ENCODE measurements at regions not wholly inside any gene's neighbourhood (a gene's known extent, or its start where the extent isn't known, plus 50 kb on each side); places are given as distances from the start of the nearest gene placed in this dataset.

DNA sequence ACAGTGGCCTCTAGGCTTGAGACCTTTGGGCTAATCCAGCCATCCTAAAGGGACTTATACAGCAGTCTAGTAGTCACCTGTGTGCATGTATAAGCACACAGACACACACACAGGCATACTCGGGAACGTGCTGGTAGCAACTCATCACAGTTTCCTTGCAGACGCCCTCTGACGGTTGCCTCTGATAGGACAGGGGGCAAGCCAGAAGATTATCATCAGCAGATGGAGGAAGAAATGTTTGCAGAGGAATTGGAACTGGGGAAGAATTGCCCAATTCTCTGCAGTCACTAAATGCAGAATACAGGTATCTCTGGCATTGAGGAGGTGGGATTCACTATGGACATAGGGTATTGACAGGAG lies 222.2 kb downstream of the C1orf94 start:
- H3K9me3 Mint-ChIP-seq: no peaks in the 10 kb centered on the region
- Histone ChIP-seq H3K4me3 (ENCODE audit: low read length in 2 of 2) (no peak overlapping the region), H3K9me3 (ENCODE audit: control insufficient read depth in 1 of 2, low read length in 2 of 2) (no peaks in the 10 kb centered on the region), H3K27ac (ENCODE audit: low read depth, low read length) (no peak overlapping the region), H3K36me3 (ENCODE audit: insufficient read depth, low read length) (no peaks in the 10 kb centered on the region), H3K27me3 (ENCODE audit: insufficient read depth, low read length) (no peaks in the 10 kb centered on the region), H3K4me1 (ENCODE audit: insufficient read depth, low read length) (no peaks in the 10 kb centered on the region)
- no peaks in the 10 kb centered on the region for H3K36me3 Mint-ChIP-seq
- H3K4me1 Mint-ChIP-seq: no peaks in the 10 kb centered on the region
- no peak overlapping the region for H3K4me3 Mint-ChIP-seq
- intact Hi-C loops (cut with micrococcal nuclease): no loop called here
- H3K27me3 Mint-ChIP-seq: peaks cover 4 to 6% of the 10 kb centered on the region in 2 donors
- H3K27ac Mint-ChIP-seq: no peak overlapping the region
- CTCF ChIA-PET (ENCODE audit: partially characterized antibody): no interaction called here
- no peak for DNase-seq
- POLR2A ChIA-PET (ENCODE audit: partially characterized antibody): no interaction called here

DNA sequence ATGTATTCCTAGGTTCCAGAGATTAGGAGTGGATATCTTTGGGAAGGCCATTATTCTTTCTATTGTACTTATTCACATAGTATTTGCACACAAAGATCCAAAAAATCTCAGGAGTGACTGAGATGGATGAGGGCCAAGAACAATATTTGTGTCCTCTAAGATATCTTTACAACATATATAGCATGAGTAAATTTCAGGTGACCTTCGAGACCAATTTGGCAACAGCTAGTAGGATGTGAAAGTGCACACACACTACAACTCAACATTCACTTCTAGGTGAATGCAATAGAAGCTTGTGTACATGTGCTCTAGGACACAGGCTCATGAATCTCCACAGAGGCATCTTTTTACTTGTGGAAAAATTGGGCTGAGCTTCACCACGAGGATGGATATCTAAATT lies 224.0 kb downstream of the C1orf94 start:
- ChIA-PET POLR2A (ENCODE audit: partially characterized antibody) (no interaction called here), CTCF (ENCODE audit: partially characterized antibody) (no interaction called here)
- Mint-ChIP-seq H3K36me3 (no peaks in the 10 kb centered on the region), H3K4me3 (no peak overlapping the region), H3K4me1 (no peaks in the 10 kb centered on the region), H3K27me3 (peaks cover 4 to 6% of the 10 kb centered on the region in 2 donors), H3K27ac (no peak overlapping the region), H3K9me3 (peaks cover 0 to 3% (median 0%) of the 10 kb centered on the region in 8 donors)
- Histone ChIP-seq H3K4me3 (ENCODE audit: low read length in 2 of 2) (no peak overlapping the region), H3K27ac (ENCODE audit: low read depth, low read length) (no peak overlapping the region), H3K9me3 (ENCODE audit: control insufficient read depth in 1 of 2, low read length in 2 of 2) (no peaks in the 10 kb centered on the region), H3K27me3 (ENCODE audit: insufficient read depth, low read length) (no peaks in the 10 kb centered on the region), H3K36me3 (ENCODE audit: insufficient read depth, low read length) (no peaks in the 10 kb centered on the region), H3K4me1 (ENCODE audit: insufficient read depth, low read length) (no peaks in the 10 kb centered on the region)
- intact Hi-C loops (cut with micrococcal nuclease): no loop called here
- no peak for DNase-seq

DNA sequence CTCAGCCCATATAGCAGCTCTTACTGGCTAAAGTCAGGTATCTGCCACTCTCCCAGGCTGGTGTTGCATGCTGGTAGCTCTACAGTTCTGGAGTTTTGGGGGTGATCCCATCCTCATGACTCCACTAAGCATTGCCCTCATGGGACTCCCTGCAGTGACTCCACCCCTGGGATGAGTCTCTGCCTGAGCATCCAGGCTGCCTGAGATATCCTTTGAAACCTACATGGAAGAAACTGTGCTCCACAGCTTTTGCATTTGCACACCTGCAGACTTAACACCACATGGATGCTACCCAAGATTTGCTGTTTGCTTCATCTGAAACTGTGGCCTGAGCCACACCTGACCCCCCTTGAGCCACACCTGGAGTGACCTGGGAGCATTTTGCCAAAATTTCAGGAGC lies 226.4 kb downstream of the C1orf94 start:
- POLR2A ChIA-PET (ENCODE audit: partially characterized antibody): no interaction called here
- Histone ChIP-seq H3K27me3 (ENCODE audit: insufficient read depth, low read length) (no peaks in the 10 kb centered on the region), H3K4me1 (ENCODE audit: insufficient read depth, low read length) (no peaks in the 10 kb centered on the region), H3K9me3 (ENCODE audit: control insufficient read depth in 1 of 2, low read length in 2 of 2) (no peaks in the 10 kb centered on the region), H3K4me3 (ENCODE audit: low read length in 2 of 2) (no peak overlapping the region), H3K27ac (ENCODE audit: low read depth, low read length) (no peak overlapping the region), H3K36me3 (ENCODE audit: insufficient read depth, low read length) (no peaks in the 10 kb centered on the region)
- CTCF ChIA-PET (ENCODE audit: partially characterized antibody): no interaction called here
- no peak for DNase-seq
- H3K9me3 Mint-ChIP-seq: peaks cover 0 to 3% (median 0%) of the 10 kb centered on the region in 8 donors
- no peak overlapping the region for H3K4me3 Mint-ChIP-seq
- no peaks in the 10 kb centered on the region for H3K36me3 Mint-ChIP-seq
- no peak overlapping the region for H3K27ac Mint-ChIP-seq
- H3K4me1 Mint-ChIP-seq: no peaks in the 10 kb centered on the region
- H3K27me3 Mint-ChIP-seq: peaks cover 4 to 6% of the 10 kb centered on the region in 2 donors
- intact Hi-C loops (cut with micrococcal nuclease): no loop called here

DNA sequence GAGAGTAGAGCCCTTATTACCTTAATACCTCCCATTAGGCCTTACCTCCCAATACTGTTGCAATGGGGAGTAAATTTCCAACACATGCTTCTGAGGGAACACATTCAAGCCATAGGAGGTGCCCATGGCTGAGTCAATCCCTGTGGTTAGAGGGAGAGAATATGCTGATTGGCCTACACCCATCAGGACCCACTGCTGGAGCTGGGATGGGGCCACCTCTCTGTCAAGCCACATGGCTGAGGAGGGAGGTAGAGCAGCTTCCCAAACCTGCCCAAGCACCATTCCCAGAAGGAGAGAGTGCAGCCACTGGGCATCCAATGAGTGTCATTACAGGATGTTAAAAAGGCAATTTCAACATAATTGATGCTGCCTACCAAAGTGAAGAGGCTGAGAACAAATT lies 228.1 kb downstream of the C1orf94 start:
- Mint-ChIP-seq H3K9me3 (peaks cover 0 to 3% (median 0%) of the 10 kb centered on the region in 8 donors), H3K4me1 (no peaks in the 10 kb centered on the region), H3K27ac (no peak overlapping the region), H3K27me3 (peaks cover 0 to 6% of the 10 kb centered on the region in 2 donors), H3K4me3 (no peak overlapping the region), H3K36me3 (no peaks in the 10 kb centered on the region)
- no peak for DNase-seq
- no peaks in the 10 kb centered on the region for H3K36me3 ChIP-seq (ENCODE audit: insufficient read depth, low read length)
- no peak overlapping the region for H3K27ac ChIP-seq (ENCODE audit: low read depth, low read length)
- ChIA-PET POLR2A (ENCODE audit: partially characterized antibody) (no interaction called here), CTCF (ENCODE audit: partially characterized antibody) (no interaction called here)
- no peaks in the 10 kb centered on the region for H3K27me3 ChIP-seq (ENCODE audit: insufficient read depth, low read length)
- H3K4me1 ChIP-seq (ENCODE audit: insufficient read depth, low read length): no peaks in the 10 kb centered on the region
- no peaks in the 10 kb centered on the region for H3K9me3 ChIP-seq (ENCODE audit: control insufficient read depth in 1 of 2, low read length in 2 of 2)
- intact Hi-C loops (cut with micrococcal nuclease): no loop called here
- H3K4me3 ChIP-seq (ENCODE audit: low read length in 2 of 2): no peak overlapping the region

DNA sequence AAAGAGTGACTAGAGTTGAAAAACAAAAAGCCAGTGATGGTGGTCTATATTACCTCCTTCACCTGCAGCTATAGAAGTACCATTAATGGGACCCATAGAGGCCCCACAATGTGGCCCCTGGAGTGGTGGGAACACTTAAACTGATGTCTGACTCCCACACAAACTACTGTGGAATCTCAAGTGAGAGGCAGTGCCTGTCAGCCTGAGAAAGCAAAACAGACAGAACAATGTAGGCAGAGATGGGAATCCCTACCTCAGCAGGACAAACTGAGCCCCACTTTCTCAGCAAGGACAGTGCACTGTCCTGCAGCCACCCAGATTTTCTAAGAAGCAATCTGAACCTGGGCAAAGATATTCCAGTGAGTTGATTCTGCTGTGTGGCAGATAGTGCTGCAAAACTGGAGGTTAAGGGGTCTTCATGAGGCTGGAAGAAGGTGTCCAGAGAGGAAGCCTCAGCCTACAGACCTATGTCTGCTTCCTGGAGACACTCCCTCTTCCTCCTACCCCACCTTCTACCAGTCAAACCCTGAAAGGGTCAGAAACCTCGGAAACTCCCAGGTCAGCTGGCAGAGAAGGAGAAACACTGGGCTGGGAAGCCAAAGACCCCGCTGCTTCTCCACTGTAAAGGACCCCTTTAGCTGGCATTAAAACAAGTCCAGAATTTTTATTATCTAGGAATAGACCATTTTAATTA lies 228.7 kb downstream of the C1orf94 start:
- Histone ChIP-seq H3K27me3 (ENCODE audit: insufficient read depth, low read length) (no peaks in the 10 kb centered on the region), H3K36me3 (ENCODE audit: insufficient read depth, low read length) (no peaks in the 10 kb centered on the region), H3K9me3 (ENCODE audit: control insufficient read depth in 1 of 2, low read length in 2 of 2) (no peaks in the 10 kb centered on the region), H3K27ac (ENCODE audit: low read depth, low read length) (no peak overlapping the region), H3K4me3 (ENCODE audit: low read length in 2 of 2) (no peak overlapping the region), H3K4me1 (ENCODE audit: insufficient read depth, low read length) (no peaks in the 10 kb centered on the region)
- ChIA-PET CTCF (ENCODE audit: partially characterized antibody) (no interaction called here), POLR2A (ENCODE audit: partially characterized antibody) (no interaction called here)
- intact Hi-C loops (cut with micrococcal nuclease): no loop called here
- Mint-ChIP-seq H3K27me3 (peaks cover 0 to 4% of the 10 kb centered on the region in 2 donors), H3K36me3 (no peaks in the 10 kb centered on the region), H3K9me3 (peaks cover 0 to 3% (median 0%) of the 10 kb centered on the region in 8 donors), H3K27ac (no peak overlapping the region), H3K4me1 (no peaks in the 10 kb centered on the region), H3K4me3 (no peak overlapping the region)
- DNase-seq: no peak

DNA sequence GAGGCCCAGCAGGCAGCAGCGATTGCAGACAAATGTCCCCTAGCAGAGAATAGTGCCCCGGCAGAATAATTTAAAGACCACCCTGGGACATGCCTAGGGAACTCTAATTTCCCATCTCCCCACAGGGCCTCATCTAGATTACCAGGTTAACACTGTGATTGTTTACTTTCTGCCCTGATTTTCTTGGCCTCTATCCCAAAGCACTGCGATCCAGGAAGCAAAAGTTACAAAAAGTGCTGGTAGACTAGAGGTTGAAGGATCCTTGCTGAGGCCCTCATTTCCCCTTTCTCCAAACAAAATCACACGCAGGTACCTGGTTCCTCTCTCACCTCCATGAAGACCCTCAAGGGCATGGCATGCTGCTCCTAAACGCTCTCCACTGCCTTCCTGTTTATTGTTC lies 229.7 kb downstream of the C1orf94 start:
- H3K36me3 ChIP-seq (ENCODE audit: insufficient read depth, low read length): no peaks in the 10 kb centered on the region
- H3K9me3 ChIP-seq (ENCODE audit: control insufficient read depth in 1 of 2, low read length in 2 of 2): no peaks in the 10 kb centered on the region
- peaks cover 0 to 4% of the 10 kb centered on the region in 2 donors for H3K27me3 Mint-ChIP-seq
- no peaks in the 10 kb centered on the region for H3K4me1 ChIP-seq (ENCODE audit: insufficient read depth, low read length)
- H3K9me3 Mint-ChIP-seq: peaks cover 0 to 3% (median 0%) of the 10 kb centered on the region in 8 donors
- no peaks in the 10 kb centered on the region for H3K27me3 ChIP-seq (ENCODE audit: insufficient read depth, low read length)
- no peaks in the 10 kb centered on the region for H3K36me3 Mint-ChIP-seq
- H3K4me1 Mint-ChIP-seq: no peaks in the 10 kb centered on the region
- ChIA-PET POLR2A (ENCODE audit: partially characterized antibody) (no interaction called here), CTCF (ENCODE audit: partially characterized antibody) (no interaction called here)
- no peak for DNase-seq
- intact Hi-C loops (cut with micrococcal nuclease): no loop called here
- no peak overlapping the region for H3K27ac ChIP-seq (ENCODE audit: low read depth, low read length)
- no peak overlapping the region for H3K4me3 Mint-ChIP-seq
- no peak overlapping the region for H3K4me3 ChIP-seq (ENCODE audit: low read length in 2 of 2)
- no peak overlapping the region for H3K27ac Mint-ChIP-seq

DNA sequence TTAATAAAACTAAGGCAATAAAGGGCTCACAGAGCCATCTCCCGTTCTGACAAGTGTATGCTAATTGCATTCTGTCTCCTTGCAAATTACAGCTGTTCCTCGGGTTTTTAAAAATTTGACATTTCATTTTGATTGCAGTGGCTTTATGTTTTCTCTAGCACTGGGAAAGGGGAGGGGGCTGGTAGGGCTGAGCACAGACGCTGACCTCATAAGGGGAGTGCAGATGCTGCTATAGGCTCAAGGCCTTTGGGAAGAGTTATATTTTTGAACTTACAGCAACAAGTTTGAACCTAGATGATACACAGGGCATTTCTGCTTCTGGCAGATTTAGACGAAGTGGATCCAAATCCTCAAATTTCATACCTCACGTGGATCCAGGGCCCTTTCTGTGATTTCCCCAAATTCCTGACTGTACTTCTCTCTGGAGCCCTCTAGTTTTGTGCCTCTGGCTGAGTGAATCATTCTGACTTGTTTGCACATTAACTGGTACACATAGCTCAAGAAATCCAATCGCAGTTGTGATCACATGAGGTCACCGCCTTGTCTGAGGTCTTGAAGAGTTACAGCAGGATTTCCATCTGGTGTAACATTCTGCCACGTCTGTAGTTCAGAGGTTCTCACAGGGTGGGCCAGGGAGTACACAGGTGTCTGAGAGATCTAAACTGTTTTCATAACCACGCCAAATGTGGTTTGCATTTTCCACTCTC lies 230.3 kb downstream of the C1orf94 start:
- Mint-ChIP-seq H3K9me3 (peaks cover 0 to 3% (median 0%) of the 10 kb centered on the region in 8 donors), H3K27ac (no peak overlapping the region), H3K4me3 (no peak overlapping the region), H3K4me1 (no peaks in the 10 kb centered on the region), H3K27me3 (peaks cover 0 to 3% of the 10 kb centered on the region in 2 donors), H3K36me3 (no peaks in the 10 kb centered on the region)
- H3K4me1 ChIP-seq (ENCODE audit: insufficient read depth, low read length): no peaks in the 10 kb centered on the region
- H3K36me3 ChIP-seq (ENCODE audit: insufficient read depth, low read length): no peaks in the 10 kb centered on the region
- ChIA-PET CTCF (ENCODE audit: partially characterized antibody) (no interaction called here), POLR2A (ENCODE audit: partially characterized antibody) (no interaction called here)
- intact Hi-C loops (cut with micrococcal nuclease): no loop called here
- no peaks in the 10 kb centered on the region for H3K9me3 ChIP-seq (ENCODE audit: control insufficient read depth in 1 of 2, low read length in 2 of 2)
- no peak overlapping the region for H3K4me3 ChIP-seq (ENCODE audit: low read length in 2 of 2)
- no peak overlapping the region for H3K27ac ChIP-seq (ENCODE audit: low read depth, low read length)
- no peaks in the 10 kb centered on the region for H3K27me3 ChIP-seq (ENCODE audit: insufficient read depth, low read length)
- DNase-seq: no peak

All from CD4-positive, alpha-beta memory T cell (primary cell).